ENCODE measurements at regions not wholly inside any gene's neighbourhood (a gene's known extent, or its start where the extent isn't known, plus 50 kb on each side); places are given as distances from the start of the nearest gene placed in this dataset.

DNA sequence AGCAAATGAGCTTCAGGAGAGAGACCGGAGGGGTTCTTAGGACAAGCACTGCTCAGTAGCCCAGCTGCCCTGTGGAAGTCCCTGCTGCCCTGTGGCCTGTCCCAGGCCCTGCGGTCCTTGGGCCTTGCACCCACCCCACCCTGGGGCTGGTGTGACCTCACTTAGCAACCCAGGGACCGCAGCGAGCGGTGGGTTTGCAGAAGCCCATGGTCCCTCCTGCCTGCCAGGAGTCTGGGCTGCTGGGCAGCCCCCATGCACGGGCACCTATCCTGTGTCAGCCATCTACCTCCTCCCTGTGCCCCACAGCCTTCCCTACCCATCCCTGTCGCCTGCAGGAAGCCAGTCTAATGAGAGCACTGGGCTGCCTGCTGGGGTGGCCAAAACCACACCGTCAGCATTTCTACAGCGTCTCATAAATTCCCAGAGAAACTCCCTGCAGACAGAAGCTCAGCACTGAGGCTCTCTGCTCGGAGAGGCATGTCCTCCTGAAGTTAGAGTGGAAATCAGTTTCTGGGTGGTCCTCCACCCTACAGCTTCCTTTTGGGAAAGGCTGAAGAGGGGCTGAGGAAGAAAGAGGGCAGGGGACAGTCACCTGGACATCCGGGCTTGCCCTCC is 231.1 kb upstream of the HS6ST1 start:
- no peak for TF ChIP-seq CTCF (conservative IDR thresholded peaks at IDR 0.05; ENCODE audit: low read depth, low read length)
- H3K4me3 ChIP-seq (ENCODE audit: low read depth, low read length), result no peak overlapping the region
- DNase-seq (ENCODE audit: low read depth), result no peak

DNA sequence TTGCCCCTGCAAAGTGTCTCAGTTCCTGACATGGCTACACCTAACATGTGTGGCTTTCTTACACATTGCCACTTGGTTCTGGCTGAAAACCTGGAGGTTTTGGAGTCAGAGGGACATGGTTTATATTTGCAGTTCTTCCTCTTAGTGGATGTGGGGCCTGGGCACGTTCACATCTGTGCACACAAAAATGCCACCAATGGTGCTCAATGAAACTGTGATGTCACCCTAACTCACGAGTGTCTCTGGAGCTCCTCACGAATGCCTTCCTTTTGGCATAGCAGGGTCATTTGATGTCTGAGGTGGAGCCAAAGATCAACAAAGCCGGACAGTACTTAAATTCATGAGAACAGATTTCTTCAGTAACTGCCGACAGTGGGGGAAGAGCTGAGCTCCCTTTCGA is 231.7 kb upstream of the HS6ST1 start:
- no peak overlapping the region for H3K4me3 ChIP-seq (ENCODE audit: low read depth, low read length)
- TF ChIP-seq CTCF (conservative IDR thresholded peaks at IDR 0.05; ENCODE audit: low read depth, low read length), result no peak
- DNase-seq (ENCODE audit: low read depth), result no peak

- no peak overlapping the region for H3K4me3 ChIP-seq (ENCODE audit: low read depth, low read length)
- no peak for DNase-seq (ENCODE audit: low read depth)
- no peak for TF ChIP-seq CTCF (conservative IDR thresholded peaks at IDR 0.05; ENCODE audit: low read depth, low read length)
Observed at GRCh38 chr2:128550801-128551416, 232.2 kb upstream of the HS6ST1 start.

DNA sequence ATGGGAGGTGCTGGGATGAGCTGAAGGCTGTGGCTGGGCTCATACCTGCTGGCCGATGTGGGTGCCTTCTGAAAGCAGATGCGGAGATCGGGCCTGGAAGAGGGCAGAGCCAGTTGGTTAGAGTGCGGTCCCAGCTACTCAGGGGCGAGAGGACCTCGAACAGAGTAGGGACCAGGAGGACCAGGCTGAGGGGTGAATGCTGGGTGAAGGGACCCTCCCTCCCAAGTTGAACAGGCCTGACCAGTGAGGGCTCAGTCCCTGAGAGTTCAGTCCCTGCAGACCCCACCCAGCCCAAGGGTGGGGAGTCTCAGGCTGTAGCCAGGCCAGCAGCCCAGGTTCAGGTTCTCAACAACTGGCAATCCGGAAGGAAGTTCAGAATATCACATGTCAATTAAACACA is 232.8 kb upstream of the HS6ST1 start:
- no peak overlapping the region for H3K4me3 ChIP-seq (ENCODE audit: low read depth, low read length)
- no peak for DNase-seq (ENCODE audit: low read depth)
- no peak for TF ChIP-seq CTCF (conservative IDR thresholded peaks at IDR 0.05; ENCODE audit: low read depth, low read length)

DNA sequence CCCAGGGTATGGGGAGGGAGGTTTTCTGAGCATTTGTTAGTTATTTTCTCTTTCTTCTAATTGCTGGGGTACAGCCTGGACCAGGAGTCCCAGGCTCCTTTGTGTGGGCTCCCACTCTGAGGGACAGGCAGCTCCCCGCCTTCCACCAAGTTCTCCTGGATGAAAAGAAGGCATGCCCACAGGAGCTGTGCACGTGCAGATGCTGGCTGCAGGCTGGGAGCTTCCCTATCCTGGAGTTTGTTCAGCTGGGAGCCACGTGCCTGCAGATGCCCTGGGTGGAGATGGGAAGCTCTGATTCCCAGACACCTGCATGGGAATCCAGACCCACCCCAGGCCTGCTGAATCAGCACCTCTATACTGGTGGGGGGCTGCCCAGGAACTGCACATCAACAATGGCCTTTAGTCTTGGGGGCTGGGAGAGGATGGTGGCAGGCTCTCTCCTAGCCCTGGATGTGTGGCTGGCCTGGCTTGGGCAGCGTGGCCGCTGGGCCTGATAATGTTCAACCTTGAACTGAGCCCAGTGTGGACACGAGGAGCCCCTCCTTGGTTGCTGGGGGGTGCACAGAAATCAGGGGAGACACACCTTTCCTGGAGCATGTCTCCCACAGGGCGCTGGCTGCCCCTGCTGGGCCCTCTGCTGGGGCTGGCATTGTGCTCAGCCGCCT is 233.6 kb upstream of the HS6ST1 start:
- DNase-seq (ENCODE audit: low read depth), result no peak
- no peak overlapping the region for H3K4me3 ChIP-seq (ENCODE audit: low read depth, low read length)
- no peak for TF ChIP-seq CTCF (conservative IDR thresholded peaks at IDR 0.05; ENCODE audit: low read depth, low read length)

- no peak for DNase-seq (ENCODE audit: low read depth)
- H3K4me3 ChIP-seq (ENCODE audit: low read depth, low read length), result no peak overlapping the region
- TF ChIP-seq CTCF (conservative IDR thresholded peaks at IDR 0.05; ENCODE audit: low read depth, low read length), result no peak
Observed at GRCh38 chr2:128552806-128553551, 234.3 kb upstream of the HS6ST1 start.
